ENCODE measurements at regions not wholly inside any gene's neighbourhood (a gene's known extent, or its start where the extent isn't known, plus 50 kb on each side); places are given as distances from the start of the nearest gene placed in this dataset.
A peak's percentile ranks its signal among the peaks of the same experiment; 100 is the strongest.
"Not testable (repeated sequence)": the region's sequence is repeated elsewhere in the genome, so short reads cannot be mapped to it uniquely, and the experiment has no call there.

DNA sequence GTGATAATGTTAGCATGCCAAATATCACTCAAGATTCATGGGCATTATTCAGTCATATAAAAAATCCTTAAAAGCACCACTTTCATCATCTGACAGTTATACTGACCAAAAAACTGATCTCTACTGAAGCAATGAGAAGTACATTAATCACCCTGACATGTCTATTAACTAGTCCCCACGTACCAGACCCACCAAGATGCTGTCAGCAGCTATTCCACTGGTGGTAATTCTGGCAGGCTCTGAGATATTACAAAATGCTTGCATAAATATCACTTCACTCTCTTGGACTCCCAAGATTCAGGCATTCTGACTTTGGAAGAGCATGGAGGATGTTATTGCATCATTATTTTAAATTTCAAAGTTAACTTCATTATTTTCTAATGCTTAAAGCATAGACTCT, 717.0 kb downstream of the DNAH5 start:
- no peak for DNase-seq (ENCODE audit: low spot score)

DNA sequence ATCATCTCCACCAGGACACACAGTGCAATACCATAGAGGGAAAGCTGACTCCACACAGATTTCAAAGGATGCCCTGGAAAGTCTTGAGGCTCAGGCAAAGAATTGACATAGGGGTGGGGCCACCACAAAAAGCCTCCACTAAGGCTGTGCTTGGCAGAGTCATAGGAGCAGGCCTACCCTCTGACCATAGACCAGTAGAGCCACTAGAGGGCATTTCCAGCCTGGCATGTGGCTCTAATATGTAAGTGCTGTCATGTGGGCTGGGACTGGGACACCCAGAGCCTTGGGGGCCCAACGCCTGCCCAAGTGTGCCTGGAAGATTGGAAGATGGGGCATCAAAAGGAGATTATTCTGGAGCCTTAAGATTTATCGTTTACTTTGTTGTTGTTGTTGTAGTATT, 726.0 kb downstream of the DNAH5 start:
- peak; percentile 53 for DNase-seq (ENCODE audit: low spot score)

DNA sequence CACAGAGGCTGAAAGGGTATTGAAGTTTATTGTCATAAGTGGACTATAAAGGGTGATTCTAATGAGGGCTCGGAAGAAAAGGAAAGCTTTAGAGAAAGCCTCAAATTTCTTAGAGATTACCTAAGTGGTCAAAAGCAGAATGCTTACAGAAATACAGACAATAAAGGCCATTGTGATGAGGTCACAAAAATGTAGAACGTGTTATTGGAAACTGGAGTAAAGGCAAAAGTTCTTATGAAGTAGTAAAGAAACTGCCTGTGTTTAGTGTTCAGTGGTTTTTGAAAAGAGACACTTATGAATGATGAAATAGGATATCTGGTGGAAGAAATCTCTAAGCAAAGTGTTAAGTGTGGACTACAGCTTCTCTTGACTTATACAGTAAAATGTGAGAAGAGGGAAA, 726.9 kb downstream of the DNAH5 start:
- no peak for DNase-seq (ENCODE audit: low spot score)

DNA sequence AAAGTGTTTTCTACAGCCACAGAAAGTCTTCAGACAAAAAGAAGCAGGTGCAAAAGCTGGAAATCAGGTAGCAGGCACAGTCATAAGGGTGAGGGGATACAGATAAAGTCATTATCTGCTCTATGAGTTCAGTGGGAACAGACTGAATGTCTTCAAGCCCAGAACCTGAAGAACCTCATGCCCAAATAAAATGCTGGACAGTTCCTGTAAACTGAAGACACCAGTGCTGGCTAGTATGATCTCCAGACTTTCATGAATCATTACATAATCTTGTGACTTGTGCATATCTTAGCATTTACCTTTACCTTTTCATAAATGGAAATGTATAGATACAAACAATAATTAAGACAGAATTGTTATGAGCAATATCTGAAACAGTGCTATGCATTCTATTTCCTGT, 728.7 kb downstream of the DNAH5 start:
- DNase-seq (ENCODE audit: low spot score): no peak

DNA sequence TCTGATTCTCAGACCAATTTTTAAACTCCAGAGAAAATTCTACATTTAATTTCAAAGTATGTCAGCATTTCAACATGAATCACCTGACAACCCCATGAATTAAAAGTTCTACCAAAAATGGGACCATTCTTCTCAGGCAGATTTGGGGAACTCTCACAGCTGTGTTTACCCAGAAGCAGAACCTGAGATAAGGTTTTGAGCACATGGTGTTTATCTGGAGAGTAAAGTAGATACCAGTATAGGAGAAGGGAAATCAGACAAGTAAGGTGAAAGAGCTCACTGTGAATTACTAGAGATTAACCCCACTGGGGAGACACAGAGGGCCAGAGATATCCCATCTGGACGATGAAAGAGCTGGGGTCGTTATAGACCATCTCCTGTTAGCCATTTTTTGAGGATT, 729.1 kb downstream of the DNAH5 start:
- no peak for DNase-seq (ENCODE audit: low spot score)

DNA sequence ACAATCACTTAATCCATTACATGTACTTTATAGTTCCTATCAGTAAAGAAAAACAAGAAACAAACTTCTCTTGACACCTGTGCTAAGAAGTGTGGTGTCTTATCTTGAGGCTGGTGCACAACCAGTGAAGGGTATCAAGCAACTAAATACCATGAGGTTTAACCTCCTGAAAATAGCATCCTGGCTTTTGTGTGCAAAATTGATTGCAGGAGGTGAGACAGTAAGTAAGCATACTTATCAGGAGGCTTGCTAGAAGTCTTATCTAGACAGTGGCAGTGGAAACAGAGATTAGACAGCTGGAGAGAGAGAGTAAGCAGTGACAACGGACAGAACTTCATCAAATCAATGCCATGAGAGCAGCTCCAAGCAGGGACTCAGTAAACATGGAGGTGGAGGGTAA, 730.3 kb downstream of the DNAH5 start:
- DNase-seq (ENCODE audit: low spot score): no peak

DNA sequence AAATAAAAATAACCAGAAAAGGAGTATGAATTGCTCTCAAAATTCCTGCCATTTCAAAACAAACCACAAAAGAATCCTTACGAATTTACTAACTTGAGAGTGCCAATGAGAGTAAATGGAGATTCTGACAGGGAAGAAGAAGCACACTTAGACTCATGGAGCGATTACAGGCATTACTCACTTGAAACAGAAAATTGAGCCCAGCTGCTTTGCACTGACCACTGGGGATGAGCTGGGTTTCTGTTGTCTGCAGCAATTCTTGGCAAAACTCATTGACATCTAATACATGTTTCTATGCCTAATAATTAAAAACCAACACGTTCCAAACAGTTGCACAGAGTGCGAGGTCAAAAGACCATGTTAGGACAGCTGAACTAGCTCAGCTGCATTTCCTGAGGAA, 731.6 kb downstream of the DNAH5 start:
- no peak for DNase-seq (ENCODE audit: low spot score)

DNA sequence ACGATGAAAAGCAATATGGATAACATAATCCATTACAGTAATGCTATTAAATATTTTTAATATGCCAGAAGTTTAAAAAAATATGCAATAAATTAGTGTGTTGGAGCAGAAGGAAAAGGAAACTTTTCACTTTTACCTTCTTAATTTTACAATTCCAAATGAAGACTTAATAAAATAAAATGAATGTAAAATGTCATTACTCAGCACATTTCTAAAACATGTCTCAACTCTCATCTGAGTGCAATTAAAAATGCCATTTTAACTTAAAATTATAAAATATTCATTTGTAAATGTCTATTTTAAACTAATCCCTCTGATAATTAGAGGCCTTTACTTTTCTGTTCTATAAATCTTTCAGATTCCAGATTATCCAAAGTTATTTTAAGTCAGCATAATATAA, 733.4 kb downstream of the DNAH5 start:
- no peak for DNase-seq (ENCODE audit: low spot score)

DNA sequence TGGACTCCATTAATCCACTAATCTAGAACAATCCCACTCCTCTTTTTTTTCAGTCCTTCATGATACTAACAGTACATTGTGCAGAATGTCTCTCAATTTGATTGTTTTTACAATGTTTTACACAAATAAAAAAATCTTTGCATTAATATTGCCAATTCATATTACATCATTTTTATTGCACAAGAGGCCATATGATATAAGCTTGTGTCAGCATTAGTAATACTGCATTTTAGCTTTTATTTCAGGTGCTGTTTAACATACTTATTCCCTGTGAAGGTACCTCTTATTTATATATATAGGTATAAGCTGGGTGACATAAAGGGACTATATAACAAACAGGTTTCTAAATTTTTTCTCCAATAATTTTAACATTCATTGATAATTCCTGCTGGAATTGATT, 737.4 kb downstream of the DNAH5 start:
- no peak for DNase-seq (ENCODE audit: low spot score)

DNA sequence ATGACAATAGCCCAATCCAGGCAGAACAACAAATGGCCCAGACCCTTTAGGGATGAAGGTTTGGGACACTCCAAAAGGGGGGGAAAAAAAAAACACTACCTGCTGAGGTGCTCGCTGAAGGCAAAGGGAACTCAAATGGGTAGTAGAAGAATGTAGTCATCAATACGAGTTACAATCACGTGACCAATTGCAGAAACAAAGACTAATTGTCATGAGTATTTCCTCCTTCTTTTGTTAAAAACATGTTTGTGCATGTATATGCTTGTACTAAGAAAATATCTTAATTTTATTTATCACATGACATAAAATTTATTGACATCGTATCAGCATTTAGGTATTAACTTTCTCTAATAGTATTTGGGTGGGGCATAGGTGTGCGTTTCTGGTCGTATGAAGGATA, 743.5 kb downstream of the DNAH5 start:
- no peak for DNase-seq (ENCODE audit: low spot score)

DNA sequence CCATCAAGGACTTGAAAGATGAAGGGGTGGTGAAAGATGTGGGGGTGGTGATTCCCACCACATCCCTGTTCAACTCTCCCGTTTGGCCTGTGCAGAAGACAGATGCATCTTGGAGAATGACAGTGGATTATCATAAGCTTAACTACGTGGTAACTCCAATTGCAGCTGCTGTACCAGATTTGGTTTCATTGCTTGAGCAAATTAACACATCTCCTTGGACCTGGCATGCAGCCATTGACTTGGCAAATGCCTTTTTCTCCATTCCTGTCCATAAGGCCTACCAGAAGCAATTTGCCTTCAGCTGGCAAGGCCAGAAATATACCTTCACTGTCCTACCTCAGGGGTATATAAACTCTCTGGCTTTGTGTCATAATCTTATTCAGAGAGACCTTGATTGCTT, 746.3 kb downstream of the DNAH5 start:
- not testable (repeated sequence) for DNase-seq (ENCODE audit: low spot score)

DNA sequence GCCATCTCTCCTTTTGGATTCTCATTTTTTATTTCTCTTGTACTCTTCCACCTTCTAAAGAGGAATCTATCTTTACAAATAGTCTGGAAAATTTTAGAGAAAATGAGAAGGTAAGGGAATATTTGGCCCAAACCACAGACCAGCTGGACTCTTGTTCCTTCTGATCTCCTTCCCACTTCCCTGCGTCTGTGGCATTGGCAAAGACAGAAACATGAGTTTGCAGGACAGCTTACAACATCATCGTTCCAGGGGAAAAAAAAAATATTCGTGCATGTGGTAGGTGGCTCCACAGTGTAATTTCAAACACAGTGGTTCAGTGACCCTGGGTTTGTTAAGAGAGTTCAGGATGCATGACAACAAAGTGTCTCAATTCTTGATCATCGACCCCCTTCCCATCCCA, 755.0 kb downstream of the DNAH5 start:
- DNase-seq (ENCODE audit: low spot score): no peak

DNA sequence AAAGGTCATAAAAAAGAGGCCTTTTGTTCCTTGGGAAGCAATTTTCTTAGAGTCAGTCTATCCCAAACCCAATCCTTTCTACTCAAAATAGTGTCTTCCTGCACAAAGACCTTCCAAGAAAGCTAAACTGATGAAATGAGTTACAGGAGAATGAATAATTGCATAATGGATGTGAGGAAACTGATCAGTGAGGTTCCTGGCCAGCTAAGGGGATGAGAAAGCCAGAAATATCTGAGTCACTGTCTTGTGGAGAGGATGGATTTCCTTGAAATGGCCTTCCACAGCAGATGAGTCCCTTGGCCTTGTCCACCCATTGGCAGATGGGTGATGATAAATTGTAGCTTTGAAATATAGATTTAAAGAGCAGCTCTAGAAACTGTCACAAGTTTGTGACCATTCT, 756.1 kb downstream of the DNAH5 start:
- no peak for DNase-seq (ENCODE audit: low spot score)

DNA sequence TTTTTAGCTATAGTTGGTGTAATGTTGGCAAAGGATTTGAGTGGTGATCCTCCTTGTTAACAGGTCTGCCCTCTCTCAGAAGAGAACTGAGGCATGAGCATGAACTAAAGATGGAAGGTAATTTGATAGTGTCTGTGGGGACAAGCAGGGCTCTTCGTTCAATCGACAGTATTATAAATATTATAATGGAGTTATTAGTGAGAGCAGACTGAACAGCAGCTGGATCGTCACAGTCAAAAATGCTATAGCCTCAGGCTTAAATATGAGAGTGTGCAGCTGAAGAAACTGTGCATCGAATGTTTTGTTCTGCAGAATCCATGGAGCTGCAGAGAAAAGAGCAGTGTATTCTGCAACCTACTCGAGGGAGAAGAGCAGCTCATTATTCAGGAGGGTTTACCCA, 757.3 kb downstream of the DNAH5 start:
- no peak for DNase-seq (ENCODE audit: low spot score)

DNA sequence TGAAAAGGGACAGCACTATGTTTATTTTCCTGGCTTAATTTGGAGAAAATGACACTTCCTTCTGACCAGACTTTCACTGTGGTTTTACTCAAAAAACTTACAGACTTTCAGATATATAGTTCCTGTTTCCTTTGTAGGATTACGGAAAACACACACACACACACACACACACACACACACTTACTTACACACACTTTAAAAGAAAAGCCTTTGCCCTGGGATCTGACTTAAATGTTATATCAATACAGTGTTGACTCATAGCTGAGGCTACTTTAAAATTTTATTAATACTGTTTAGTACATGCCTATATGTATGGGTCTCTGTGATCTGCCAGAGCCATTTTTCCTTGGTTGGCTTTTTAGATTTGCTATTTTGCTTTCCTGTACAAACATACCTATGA, 758.3 kb downstream of the DNAH5 start:
- DNase-seq (ENCODE audit: low spot score): no peak

DNA sequence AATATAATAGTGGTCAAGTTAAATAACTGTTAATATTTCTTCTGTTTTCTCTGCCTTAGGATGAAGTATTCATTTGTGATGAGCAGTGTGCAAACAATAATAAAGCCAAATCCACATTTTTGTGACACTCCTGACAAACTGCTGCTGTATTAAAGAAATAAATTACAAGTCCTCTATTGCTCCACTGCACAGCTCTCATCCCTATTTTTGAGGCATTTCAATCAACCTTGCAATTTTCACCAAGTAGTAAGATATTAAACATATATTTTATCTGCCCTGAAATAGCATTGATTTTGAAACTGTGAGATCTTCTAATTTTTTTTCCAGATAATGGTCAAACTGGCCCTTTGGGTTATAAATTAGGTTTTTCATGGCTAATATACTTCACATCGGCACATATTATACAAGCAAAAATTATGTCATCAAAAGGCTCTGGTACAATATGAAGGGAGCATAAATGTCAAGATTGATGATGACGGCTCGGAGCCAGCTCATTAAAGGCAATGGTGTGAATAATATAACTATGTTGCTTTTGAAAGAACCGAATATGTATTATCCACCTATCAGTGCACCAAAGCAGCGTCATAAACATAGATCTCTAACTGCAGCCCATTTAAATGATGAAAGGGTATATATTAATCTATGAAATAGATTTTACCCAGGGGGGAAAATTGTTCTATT, 764.9 kb downstream of the DNAH5 start:
- DNase-seq (ENCODE audit: low spot score): no peak

DNA sequence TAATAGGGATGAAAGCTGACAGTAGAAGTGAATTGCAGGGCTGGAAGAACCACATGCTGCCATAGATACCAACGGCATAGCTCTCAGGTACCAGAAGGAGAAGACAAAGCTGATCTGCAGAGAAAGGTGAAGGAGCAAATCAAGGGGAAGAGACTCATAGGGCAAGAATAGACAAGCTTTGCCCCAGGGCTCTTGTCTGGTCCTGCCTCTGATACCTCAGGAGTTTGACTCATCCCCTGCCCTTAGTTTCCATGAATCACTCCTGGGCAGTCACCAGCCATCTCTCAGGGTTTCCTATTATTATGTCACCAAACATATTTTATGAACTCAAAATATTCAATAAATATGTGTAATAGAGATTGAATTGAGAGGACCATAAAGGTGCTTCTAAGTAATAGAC, 800.9 kb downstream of the DNAH5 start:
- DNase-seq (ENCODE audit: low spot score): no peak

DNA sequence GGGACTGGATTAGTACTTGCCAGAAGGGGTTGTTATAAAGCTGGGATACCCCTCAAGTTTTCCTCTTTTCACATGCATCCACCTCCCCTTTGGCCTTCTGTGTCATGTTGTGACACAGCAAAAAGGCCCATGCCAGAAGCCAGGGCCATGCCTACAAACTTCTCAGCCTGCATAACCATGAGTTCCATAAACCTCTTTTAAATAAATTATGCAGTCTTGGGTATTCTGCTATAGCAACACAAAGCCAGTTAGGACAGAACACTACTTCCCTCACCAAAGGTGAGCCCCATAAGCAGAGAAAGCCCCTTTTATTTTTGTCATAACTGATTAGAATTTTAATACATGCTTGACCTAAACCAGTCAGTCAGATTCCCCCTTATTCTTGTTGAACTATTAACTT, 801.3 kb downstream of the DNAH5 start:
- DNase-seq (ENCODE audit: low spot score): no peak

DNA sequence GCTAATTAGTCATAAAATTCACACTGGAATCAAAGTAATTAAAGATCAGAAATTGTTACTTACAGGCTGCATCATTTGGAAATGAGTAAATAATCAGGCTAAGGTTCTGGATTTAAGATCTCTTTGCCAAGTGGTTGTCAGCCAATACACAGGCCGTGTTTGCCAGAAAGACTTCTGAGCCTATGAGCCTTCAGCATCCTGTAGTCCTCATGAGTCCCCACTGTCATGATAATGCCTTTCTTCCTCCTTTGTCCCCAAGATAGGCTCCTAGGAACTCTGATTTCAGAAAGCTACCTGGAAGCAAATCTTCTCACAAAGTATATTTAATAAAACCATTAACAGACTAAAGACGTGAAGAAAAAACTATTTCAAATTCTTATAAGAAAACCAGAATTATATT, 810.5 kb downstream of the DNAH5 start:
- no peak for DNase-seq (ENCODE audit: low spot score)

DNA sequence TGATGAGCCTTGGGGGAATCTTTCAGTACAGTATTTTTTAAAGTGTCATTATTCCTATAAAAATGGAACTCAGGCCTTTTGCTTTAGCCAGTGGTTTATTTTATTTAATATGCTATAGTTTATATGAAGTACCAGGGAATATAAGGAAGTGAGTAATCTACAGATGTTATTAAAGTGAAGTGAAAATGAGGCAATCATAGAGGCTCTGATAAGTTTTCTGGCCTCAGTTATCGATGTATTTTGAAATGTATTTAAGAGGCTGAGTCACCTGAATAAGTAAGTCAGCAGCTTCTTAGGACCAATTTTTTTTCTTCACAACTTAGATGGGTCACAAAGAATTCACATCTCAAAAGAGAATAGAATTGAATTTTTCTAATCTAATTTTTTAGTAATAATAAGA, 829.0 kb downstream of the DNAH5 start:
- no peak for DNase-seq (ENCODE audit: low spot score)

DNA sequence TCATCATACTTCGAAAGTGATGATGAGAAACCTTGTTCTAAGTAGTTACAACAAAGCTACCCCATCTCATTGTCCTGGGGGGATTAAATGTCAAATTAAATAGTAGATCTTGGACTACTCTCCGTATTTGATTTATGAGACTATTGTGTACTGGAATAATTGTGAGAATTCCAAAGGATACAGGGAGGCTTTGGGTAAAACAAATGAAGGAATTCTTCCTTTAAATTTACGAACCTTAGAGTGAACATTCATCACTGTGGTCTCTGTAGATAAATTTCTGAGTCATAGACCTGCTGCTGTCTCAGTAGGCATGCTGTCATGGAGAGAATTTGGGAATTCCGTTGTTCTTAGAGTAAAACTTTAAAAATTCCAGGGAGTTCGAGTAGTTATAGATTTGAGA, 836.2 kb downstream of the DNAH5 start:
- no peak for DNase-seq (ENCODE audit: low spot score)

DNA sequence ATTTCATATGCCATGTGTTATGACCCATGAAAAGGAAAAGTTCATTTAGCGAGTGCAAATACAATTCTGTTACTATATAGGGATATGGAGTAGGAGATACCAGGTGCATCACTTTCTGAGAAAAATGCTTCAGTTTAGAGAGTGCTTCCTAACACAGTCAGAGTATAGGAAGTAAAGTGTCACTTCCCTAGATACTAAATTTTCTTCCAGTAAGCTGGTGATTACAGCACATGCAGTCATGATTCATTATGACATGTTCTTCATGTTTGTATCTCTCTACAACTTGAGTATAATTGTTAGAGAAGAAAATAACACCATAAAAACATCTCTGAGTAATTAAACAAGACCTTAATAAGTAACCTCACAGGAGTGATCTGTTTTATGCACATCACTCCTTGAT, 837.0 kb downstream of the DNAH5 start:
- DNase-seq (ENCODE audit: low spot score): no peak

DNA sequence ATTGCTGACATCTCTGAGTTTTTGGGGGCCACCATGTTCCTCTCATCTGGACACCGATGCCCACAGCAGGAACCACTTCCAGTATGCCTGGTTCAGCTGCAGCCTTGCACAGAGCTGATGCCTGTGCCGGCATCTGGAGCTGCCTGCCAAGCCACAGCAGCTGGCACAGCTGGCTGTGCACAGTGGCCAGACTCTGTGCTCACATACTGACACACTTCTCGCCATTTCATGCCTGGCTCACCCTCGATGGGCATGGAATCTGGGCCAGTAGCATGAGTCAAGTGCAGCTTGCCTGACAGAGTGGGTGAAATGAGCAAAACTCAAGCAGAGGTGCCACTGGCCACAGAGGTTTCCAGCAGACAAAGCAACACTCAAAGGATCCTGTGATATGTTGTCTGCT, 863.4 kb downstream of the DNAH5 start:
- no peak for DNase-seq (ENCODE audit: low spot score)

DNA sequence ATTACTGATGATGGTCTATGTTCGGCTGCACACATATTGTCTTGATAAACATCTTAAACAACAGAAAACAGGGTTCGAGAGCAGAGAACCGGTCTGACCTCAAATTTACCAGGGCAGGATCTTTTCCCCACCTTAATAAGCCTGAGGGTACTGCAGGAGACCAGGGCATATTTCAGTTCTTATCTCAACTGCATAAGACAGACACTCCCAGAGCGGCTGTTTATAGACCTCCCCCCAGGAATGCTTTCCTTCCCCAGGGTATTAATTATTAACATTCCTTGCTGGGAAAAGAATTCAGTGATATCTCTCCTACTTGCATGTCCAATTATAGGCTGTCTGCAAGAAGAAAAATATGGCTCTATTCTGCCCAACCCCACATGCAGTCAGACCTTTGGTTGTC, 871.6 kb downstream of the DNAH5 start:
- DNase-seq (ENCODE audit: low spot score): not testable (repeated sequence)
